A549 (cell line): ENCODE measurements at regions not wholly inside any gene's neighbourhood (a gene's known extent, or its start where the extent isn't known, plus 50 kb on each side); places are given as distances from the start of the nearest gene placed in this dataset.

Experiments
- ATAC-seq, 2 experiments: fragments of 200-7000 bp in 1 of 2; fragments of >200 bp in 1 of 2; cut with Nextera tagmentation in 1 of 2; cut with Tn5 transposase in 1 of 2; 3 replicates each; pipeline versions ENCODE4 v1.8.0 to v1.9.1; 2018 to 2020; ENCODE audit warnings: mild to moderate bottlenecking in 1 of 2, moderate library complexity in 1 of 2
- CTCF ChIA-PET: fragments of 300-600 bp; sonication (Branson Sonifier 250); formaldehyde crosslinking; extraction: SDS; loops from one replicate; lab custom pipeline; 2021; ENCODE audit warnings: antibody characterized with exemption, inconsistent platforms; lab: Yijun Ruan, JAX
- POLR2A ChIA-PET: fragments of 350-600 bp; formaldehyde crosslinking; extraction: SDS; loops from one replicate; lab custom pipeline; 2021; ENCODE audit warnings: antibody characterized with exemption, inconsistent platforms; lab: Yijun Ruan, JAX
- DNase-seq, 2 experiments: peaks; one replicate each; pipeline versions ENCODE4 v3.0.0 to v3.0.0-alpha.2; 2011 to 2016; ENCODE audit warnings: low read depth in 1 of 2, low spot score in 1 of 2
- FAIRE-seq: peaks from 2 replicates; lab custom pipeline; 2011; peaks lifted over from hg19 to GRCh38; lab: Jason Lieb, UNC
- H3K27ac ChIP-seq, 2 experiments: fragments of >200 bp; sonication (Bioruptor Twin); formaldehyde crosslinking; 3 replicates each; pipeline ENCODE4 v1.5.1; 2016 to 2017
- H3K4me1 ChIP-seq: fragments of >200 bp; sonication (Bioruptor Twin); formaldehyde crosslinking; 3 replicates; pipeline ENCODE4 v1.6.1; 2016
- H3K4me2 ChIP-seq: fragments of >200 bp; sonication (Bioruptor Twin); formaldehyde crosslinking; 3 replicates; pipeline ENCODE4 v1.6.1; 2016
- H3K4me3 ChIP-seq: fragments of >200 bp; sonication (Bioruptor Twin); formaldehyde crosslinking; 3 replicates; pipeline ENCODE4 v1.5.1; 2016
- H3K9me3 ChIP-seq: fragments of >200 bp; sonication (Bioruptor Twin); formaldehyde crosslinking; 3 replicates; pipeline ENCODE4 v1.6.1; 2016
- BHLHE40 ChIP-seq: IDR thresholded peaks from 2 replicates; pipeline ENCODE4 v1.6.1; 2012; ENCODE audit warnings: low read depth, low read length, inconsistent platforms
- CEBPB ChIP-seq, 2 experiments: fragments of >200 bp in 1 of 2; sonication (Bioruptor Twin) in 1 of 2; formaldehyde crosslinking in 1 of 2; IDR thresholded peaks; 2 replicates each; pipeline ENCODE4 v1.6.1; 2012 to 2016
- CHD4 ChIP-seq: fragments of 200-600 bp; sonication (generic); IDR thresholded peaks from 2 replicates; pipeline ENCODE4 v1.6.1; 2016; ENCODE audit warnings: antibody characterized with exemption, mild to moderate bottlenecking, borderline replicate concordance
- EHMT2 ChIP-seq: fragments of 200-600 bp; sonication (generic); IDR thresholded peaks from 2 replicates; pipeline ENCODE4 v1.6.1; 2016; ENCODE audit warnings: antibody characterized with exemption, low read depth, mild to moderate bottlenecking, moderate library complexity
- FOSB ChIP-seq: fragments of 250-450 bp; sonication (Bioruptor Pico); IDR thresholded peaks from 2 replicates; pipeline ENCODE4 v1.5.0; 2020; ENCODE audit warnings: mild to moderate bottlenecking, moderate library complexity
- FOSL2 ChIP-seq, 2 experiments: fragments of 450-650 bp in 1 of 2; fragments of >200 bp in 1 of 2; sonication (Bioruptor Twin) in 1 of 2; formaldehyde crosslinking; IDR thresholded peaks; 2 replicates each; pipeline versions ENCODE4 v1.5.0 to v1.6.1; 2016 to 2020; ENCODE audit warnings: mild to moderate bottlenecking in 1 of 2, moderate library complexity in 1 of 2
- FOXS1 ChIP-seq: fragments of 250-450 bp; sonication (Bioruptor Pico); IDR thresholded peaks from 2 replicates; pipeline ENCODE4 v1.5.0; 2020; ENCODE audit warnings: mild to moderate bottlenecking, moderate library complexity
- KDM1A ChIP-seq: fragments of 200-600 bp; sonication (generic); IDR thresholded peaks from 2 replicates; pipeline ENCODE4 v1.6.1; 2016; ENCODE audit warnings: low read depth, mild to moderate bottlenecking
- MAFK ChIP-seq: fragments of 450-650 bp; IDR thresholded peaks from 2 replicates; pipeline ENCODE4 v1.6.1; 2014; ENCODE audit not compliant: partially characterized antibody
- PHF8 ChIP-seq: fragments of 200-600 bp; sonication (generic); IDR thresholded peaks from 2 replicates; pipeline ENCODE4 v1.6.1; 2016; ENCODE audit warnings: low read depth, mild to moderate bottlenecking, antibody characterized with exemption, moderate library complexity, borderline replicate concordance
- RNF2 ChIP-seq: fragments of 200-600 bp; sonication (generic); IDR thresholded peaks from 2 replicates; pipeline ENCODE4 v1.6.1; 2016; ENCODE audit warnings: low read depth, mild to moderate bottlenecking, antibody characterized with exemption, moderate library complexity, borderline replicate concordance
- SMC3 ChIP-seq: fragments of >200 bp; sonication (Bioruptor Twin); formaldehyde crosslinking; IDR thresholded peaks from 3 replicates; pipeline ENCODE4 v1.6.1; 2018; ENCODE audit warnings: inconsistent platforms
- TP53 ChIP-seq: fragments of 250-450 bp; sonication (Bioruptor Pico); IDR thresholded peaks from 2 replicates; pipeline ENCODE4 v1.5.0; 2021; ENCODE audit warnings: mild to moderate bottlenecking, moderate library complexity
- WGBS: methylation state at CpG from one replicate; pipeline ENCODE4 v1.1.6; 2017; ENCODE audit errors: missing lambda C conversion rate; 5-methylcytosine and 5-hydroxymethylcytosine counted together
- TF ChIP-seq, protein P1 (sequence below): fragments of 200-600 bp; sonication (generic); IDR thresholded peaks from 2 replicates; pipeline ENCODE4 v1.6.1; 2016; ENCODE audit warnings: antibody characterized with exemption, mild to moderate bottlenecking, moderate library complexity
- TF ChIP-seq, protein P2 (sequence below): fragments of 150-350 bp; IDR thresholded peaks from 2 replicates; pipeline ENCODE4 v1.6.1; 2014; ENCODE audit warnings: low read depth, mild to moderate bottlenecking, low read length
- TF ChIP-seq, protein P3 (sequence below): fragments of >200 bp; sonication (Bioruptor Twin); formaldehyde crosslinking; IDR thresholded peaks from 2 replicates; pipeline ENCODE4 v1.6.1; 2016

DNA sequence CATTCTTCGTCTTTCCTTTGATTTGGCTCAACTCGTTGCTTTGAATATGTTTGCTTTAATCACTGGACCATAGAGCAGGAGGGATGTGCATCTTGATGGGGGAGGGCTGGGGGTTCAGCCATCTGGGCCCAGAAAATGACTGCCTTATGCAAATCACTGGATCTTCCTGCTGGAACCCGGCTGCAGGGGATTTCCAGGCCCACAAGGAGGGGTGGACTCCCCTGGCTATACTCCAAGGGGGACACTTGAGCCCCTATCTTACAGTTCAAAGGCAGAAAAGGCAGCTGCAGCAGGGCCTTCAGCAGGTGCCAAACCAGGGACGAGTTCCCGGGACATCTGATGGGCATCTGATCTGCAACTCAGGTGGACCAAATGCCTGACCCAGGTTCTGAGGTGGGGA, 122.5 kb downstream of the DICER1 start:
- POLR2A ChIA-PET = no interaction called here
- no peak for FAIRE-seq
- no peak overlapping the region for H3K4me2 ChIP-seq
- no peak for DNase-seq
- H3K9me3 ChIP-seq = peaks cover 21% of the 10 kb centered on the region; the same call in 2 of the 3 replicates
- no peak overlapping the region for H3K4me3 ChIP-seq
- no peak overlapping the region for H3K27ac ChIP-seq
- 17% methylated on average over 5 of the region's 5 CpGs for WGBS
- CTCF ChIA-PET = no interaction called here
- TF ChIP-seq TP53 (CRISPR knock-in tag) (no peak), PHF8 (no peak), FOXS1 (CRISPR knock-in tag) (no peak), MAFK (no peak), RNF2 (no peak), EHMT2 (no peak), CEBPB (IDR thresholded peaks at IDR 0.05) (no peak), KDM1A (no peak)
- TF ChIP-seq, protein P1, sequence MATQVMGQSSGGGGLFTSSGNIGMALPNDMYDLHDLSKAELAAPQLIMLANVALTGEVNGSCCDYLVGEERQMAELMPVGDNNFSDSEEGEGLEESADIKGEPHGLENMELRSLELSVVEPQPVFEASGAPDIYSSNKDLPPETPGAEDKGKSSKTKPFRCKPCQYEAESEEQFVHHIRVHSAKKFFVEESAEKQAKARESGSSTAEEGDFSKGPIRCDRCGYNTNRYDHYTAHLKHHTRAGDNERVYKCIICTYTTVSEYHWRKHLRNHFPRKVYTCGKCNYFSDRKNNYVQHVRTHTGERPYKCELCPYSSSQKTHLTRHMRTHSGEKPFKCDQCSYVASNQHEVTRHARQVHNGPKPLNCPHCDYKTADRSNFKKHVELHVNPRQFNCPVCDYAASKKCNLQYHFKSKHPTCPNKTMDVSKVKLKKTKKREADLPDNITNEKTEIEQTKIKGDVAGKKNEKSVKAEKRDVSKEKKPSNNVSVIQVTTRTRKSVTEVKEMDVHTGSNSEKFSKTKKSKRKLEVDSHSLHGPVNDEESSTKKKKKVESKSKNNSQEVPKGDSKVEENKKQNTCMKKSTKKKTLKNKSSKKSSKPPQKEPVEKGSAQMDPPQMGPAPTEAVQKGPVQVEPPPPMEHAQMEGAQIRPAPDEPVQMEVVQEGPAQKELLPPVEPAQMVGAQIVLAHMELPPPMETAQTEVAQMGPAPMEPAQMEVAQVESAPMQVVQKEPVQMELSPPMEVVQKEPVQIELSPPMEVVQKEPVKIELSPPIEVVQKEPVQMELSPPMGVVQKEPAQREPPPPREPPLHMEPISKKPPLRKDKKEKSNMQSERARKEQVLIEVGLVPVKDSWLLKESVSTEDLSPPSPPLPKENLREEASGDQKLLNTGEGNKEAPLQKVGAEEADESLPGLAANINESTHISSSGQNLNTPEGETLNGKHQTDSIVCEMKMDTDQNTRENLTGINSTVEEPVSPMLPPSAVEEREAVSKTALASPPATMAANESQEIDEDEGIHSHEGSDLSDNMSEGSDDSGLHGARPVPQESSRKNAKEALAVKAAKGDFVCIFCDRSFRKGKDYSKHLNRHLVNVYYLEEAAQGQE = no peak
- TF ChIP-seq, protein P2, sequence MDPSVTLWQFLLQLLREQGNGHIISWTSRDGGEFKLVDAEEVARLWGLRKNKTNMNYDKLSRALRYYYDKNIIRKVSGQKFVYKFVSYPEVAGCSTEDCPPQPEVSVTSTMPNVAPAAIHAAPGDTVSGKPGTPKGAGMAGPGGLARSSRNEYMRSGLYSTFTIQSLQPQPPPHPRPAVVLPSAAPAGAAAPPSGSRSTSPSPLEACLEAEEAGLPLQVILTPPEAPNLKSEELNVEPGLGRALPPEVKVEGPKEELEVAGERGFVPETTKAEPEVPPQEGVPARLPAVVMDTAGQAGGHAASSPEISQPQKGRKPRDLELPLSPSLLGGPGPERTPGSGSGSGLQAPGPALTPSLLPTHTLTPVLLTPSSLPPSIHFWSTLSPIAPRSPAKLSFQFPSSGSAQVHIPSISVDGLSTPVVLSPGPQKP = no peak
- TF ChIP-seq, all 56 proteins: peak for 0
- H3K4me1 ChIP-seq = no peaks in the 10 kb centered on the region
- no peak for ATAC-seq

GRCh38 chr14:95033682-95034632, 123.4 kb downstream of the DICER1 start:
- CTCF ChIA-PET = interaction anchor here (0.7 kb wide), 1 partner anchor 176 kb away, joined by 3 read pairs; no protein-coding TSS in a partner anchor
- ATAC-seq = no peak
- DNase-seq = no peak
- POLR2A ChIA-PET = no interaction called here
- no peak overlapping the region for H3K4me2 ChIP-seq
- WGBS = 36% methylated on average over 4 of the region's 8 CpGs
- no peak overlapping the region for H3K27ac ChIP-seq
- peaks cover 24% of the 10 kb centered on the region; the same call in 2 of the 3 replicates for H3K9me3 ChIP-seq
- H3K4me1 ChIP-seq = no peaks in the 10 kb centered on the region
- no peak overlapping the region for H3K4me3 ChIP-seq
- TF ChIP-seq PHF8 (no peak), CHD4 (no peak), FOSL2 (IDR thresholded peaks at IDR 0.05) (no peak), FOSL2 (CRISPR knock-in tag; IDR thresholded peaks at IDR 0.05) (no peak), BHLHE40 (no peak), CEBPB (IDR thresholded peaks at IDR 0.05) (no peak)
- TF ChIP-seq, protein P3, sequence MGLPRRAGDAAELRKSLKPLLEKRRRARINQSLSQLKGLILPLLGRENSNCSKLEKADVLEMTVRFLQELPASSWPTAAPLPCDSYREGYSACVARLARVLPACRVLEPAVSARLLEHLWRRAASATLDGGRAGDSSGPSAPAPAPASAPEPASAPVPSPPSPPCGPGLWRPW = no peak
- FAIRE-seq = no peak

DNA sequence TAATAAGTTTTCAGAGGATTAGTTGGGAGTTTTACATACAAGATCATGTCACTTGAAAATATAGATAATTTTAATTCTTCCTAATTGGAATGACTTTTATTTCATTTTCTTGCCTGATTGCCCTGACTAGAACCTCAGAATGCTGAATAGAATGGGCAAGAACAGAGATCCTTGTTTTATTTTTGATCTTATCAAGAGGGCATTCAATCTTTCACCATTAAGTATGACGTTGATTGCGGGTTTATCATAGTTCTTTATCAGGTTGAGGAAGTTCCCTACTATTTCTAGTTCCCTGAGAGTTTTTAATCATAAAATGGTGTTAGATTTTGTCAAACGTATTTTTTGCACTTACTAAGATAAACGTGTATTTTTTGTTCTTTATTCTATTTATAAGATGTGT, 124.3 kb downstream of the DICER1 start:
- ChIA-PET CTCF (no interaction called here), POLR2A (no interaction called here)
- Histone ChIP-seq H3K27ac (no peak overlapping the region), H3K4me3 (no peak overlapping the region), H3K9me3 (peaks cover 24% of the 10 kb centered on the region; the same call in 2 of the 3 replicates), H3K4me1 (no peaks in the 10 kb centered on the region), H3K4me2 (no peak overlapping the region)
- FAIRE-seq = no peak
- DNase-seq = no peak
- no peak for ATAC-seq
- TF ChIP-seq FOSB = no peak
- TF ChIP-seq CHD4 = no peak
- no peak for TF ChIP-seq SMC3
- 7% methylated on average over 4 of the region's 4 CpGs for WGBS
